ENCODE measurements at regions not wholly inside any gene's neighbourhood (a gene's known extent, or its start where the extent isn't known, plus 50 kb on each side); places are given as distances from the start of the nearest gene placed in this dataset.
A peak's percentile ranks its signal among the peaks of the same experiment; 100 is the strongest.

DNA sequence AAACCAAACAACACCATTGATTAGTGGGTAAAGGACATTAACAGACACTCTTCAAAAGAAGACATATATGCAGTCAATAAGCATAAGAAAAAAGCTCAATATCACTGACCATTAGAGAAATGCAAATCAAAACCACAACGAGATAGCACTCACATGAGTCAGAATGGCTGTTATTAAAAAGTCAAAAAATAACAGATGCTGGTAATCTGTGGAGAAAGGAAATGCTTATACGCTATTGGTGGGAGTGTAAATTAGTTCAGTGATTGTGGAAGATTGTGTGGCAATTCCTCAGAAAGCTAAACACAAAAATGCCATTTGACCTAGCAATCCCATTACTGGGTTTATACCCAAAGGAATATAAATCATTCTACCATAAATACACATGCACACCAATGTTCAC, 182.6 kb downstream of the TRPC6 start:
- TF ChIP-seq, protein P1, sequence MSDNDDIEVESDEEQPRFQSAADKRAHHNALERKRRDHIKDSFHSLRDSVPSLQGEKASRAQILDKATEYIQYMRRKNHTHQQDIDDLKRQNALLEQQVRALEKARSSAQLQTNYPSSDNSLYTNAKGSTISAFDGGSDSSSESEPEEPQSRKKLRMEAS (IDR thresholded peaks at IDR 0.05): no peak
- TF ChIP-seq TEAD4 (IDR thresholded peaks at IDR 0.05) (no peak), EP300 (IDR thresholded peaks at IDR 0.05; ENCODE audit: borderline replicate concordance) (no peak), REST (IDR thresholded peaks at IDR 0.05; ENCODE audit: low read depth) (no peak), EGR1 (IDR thresholded peaks at IDR 0.05) (no peak), YY1 (IDR thresholded peaks at IDR 0.05; ENCODE audit: low read depth) (no peak), RAD21 (IDR thresholded peaks at IDR 0.05; ENCODE audit: low read depth) (no peak), ZBTB7A (IDR thresholded peaks at IDR 0.05; ENCODE audit: low read depth) (no peak), TAF1 (IDR thresholded peaks at IDR 0.05; ENCODE audit: low read depth) (no peak), CEBPB (IDR thresholded peaks at IDR 0.05) (no peak), TCF12 (IDR thresholded peaks at IDR 0.05; ENCODE audit: low read depth) (no peak), CREB1 (IDR thresholded peaks at IDR 0.05; ENCODE audit: low read depth) (no peak), NFIC (IDR thresholded peaks at IDR 0.05) (no peak), FOXM1 (IDR thresholded peaks at IDR 0.05; ENCODE audit: borderline replicate concordance, low read depth) (no peak)
- TF ChIP-seq, protein P2, sequence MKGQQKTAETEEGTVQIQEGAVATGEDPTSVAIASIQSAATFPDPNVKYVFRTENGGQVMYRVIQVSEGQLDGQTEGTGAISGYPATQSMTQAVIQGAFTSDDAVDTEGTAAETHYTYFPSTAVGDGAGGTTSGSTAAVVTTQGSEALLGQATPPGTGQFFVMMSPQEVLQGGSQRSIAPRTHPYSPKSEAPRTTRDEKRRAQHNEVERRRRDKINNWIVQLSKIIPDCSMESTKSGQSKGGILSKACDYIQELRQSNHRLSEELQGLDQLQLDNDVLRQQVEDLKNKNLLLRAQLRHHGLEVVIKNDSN (IDR thresholded peaks at IDR 0.05): no peak

DNA sequence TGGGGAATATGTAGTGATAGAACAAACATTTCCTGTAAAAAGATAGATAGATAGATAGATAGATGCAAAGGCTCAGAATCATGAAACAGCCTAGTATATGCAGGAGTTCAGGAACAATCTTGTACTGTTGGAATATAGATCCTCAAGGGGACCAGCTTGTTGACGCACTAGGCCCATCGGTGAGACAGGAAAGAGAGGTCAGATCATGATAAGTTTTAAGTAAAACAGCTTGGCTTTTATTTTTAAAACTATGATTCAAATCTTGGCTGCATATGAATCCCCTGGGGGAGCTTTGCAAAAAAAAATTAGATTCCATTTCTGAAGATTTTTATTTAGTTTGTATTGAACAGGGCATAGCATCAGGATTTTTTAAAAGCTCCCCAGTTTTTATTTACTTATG, 185.8 kb downstream of the TRPC6 start:
- no peak for TF ChIP-seq CREB1 (IDR thresholded peaks at IDR 0.05; ENCODE audit: low read depth)
- no peak for TF ChIP-seq FOXM1 (IDR thresholded peaks at IDR 0.05; ENCODE audit: borderline replicate concordance, low read depth)
- TF ChIP-seq, protein P1 (IDR thresholded peaks at IDR 0.05): no peak
- no peak for TF ChIP-seq CEBPB (IDR thresholded peaks at IDR 0.05)
- TF ChIP-seq TCF12 (IDR thresholded peaks at IDR 0.05; ENCODE audit: low read depth): no peak
- no peak for TF ChIP-seq REST (IDR thresholded peaks at IDR 0.05; ENCODE audit: low read depth)
- TF ChIP-seq EP300 (IDR thresholded peaks at IDR 0.05; ENCODE audit: borderline replicate concordance): no peak
- TF ChIP-seq RAD21 (IDR thresholded peaks at IDR 0.05; ENCODE audit: low read depth): no peak
- TF ChIP-seq YY1 (IDR thresholded peaks at IDR 0.05; ENCODE audit: low read depth): no peak
- no peak for TF ChIP-seq NFIC (IDR thresholded peaks at IDR 0.05)
- TF ChIP-seq EGR1 (IDR thresholded peaks at IDR 0.05): no peak

GRCh38 chr11:101390539-101390938, 193.3 kb downstream of the TRPC6 start:
- TF ChIP-seq FOXM1 (IDR thresholded peaks at IDR 0.05; ENCODE audit: borderline replicate concordance, low read depth): no peak
- TF ChIP-seq RAD21 (IDR thresholded peaks at IDR 0.05; ENCODE audit: low read depth): peak; percentile 38

- TF ChIP-seq RAD21 (IDR thresholded peaks at IDR 0.05; ENCODE audit: low read depth): no peak
- no peak for TF ChIP-seq YY1 (IDR thresholded peaks at IDR 0.05; ENCODE audit: low read depth)
- no peak for TF ChIP-seq FOXM1 (IDR thresholded peaks at IDR 0.05; ENCODE audit: borderline replicate concordance, low read depth)
- TF ChIP-seq CEBPB (IDR thresholded peaks at IDR 0.05): no peak
- TF ChIP-seq, protein P2 (IDR thresholded peaks at IDR 0.05): no peak
- no peak for TF ChIP-seq EGR1 (IDR thresholded peaks at IDR 0.05)
Measured at GRCh38 chr11:101369835-101370234, 214.0 kb downstream of the TRPC6 start.

GRCh38 chr11:101363706-101364275, 220.0 kb downstream of the TRPC6 start:
- TF ChIP-seq CREB1 (IDR thresholded peaks at IDR 0.05; ENCODE audit: low read depth) (no peak), NFIC (IDR thresholded peaks at IDR 0.05) (no peak), EGR1 (IDR thresholded peaks at IDR 0.05) (no peak), TEAD4 (IDR thresholded peaks at IDR 0.05) (no peak), RAD21 (IDR thresholded peaks at IDR 0.05; ENCODE audit: low read depth) (no peak)
- TF ChIP-seq, protein P2 (IDR thresholded peaks at IDR 0.05): no peak

- no peak for TF ChIP-seq TCF12 (IDR thresholded peaks at IDR 0.05; ENCODE audit: low read depth)
- TF ChIP-seq RAD21 (IDR thresholded peaks at IDR 0.05; ENCODE audit: low read depth): no peak
- no peak for TF ChIP-seq CREB1 (IDR thresholded peaks at IDR 0.05; ENCODE audit: low read depth)
- no peak for TF ChIP-seq FOXM1 (IDR thresholded peaks at IDR 0.05; ENCODE audit: borderline replicate concordance, low read depth)
Measured at GRCh38 chr11:101362643-101363042, 221.2 kb downstream of the TRPC6 start.
